Gastroesophageal sphincter (tissue), 4 donors: ENCODE measurements at regions not wholly inside any gene's neighbourhood (a gene's known extent, or its start where the extent isn't known, plus 50 kb on each side); places are given as distances from the start of the nearest gene placed in this dataset.

Source experiments
- ATAC-seq: fragments of 150-250 bp; one replicate; pipeline ENCODE4 v1.9.1; 2016; ENCODE audit warnings: mild to moderate bottlenecking, moderate library complexity
- H3K27ac ChIP-seq, 4 donors: fragments of 200-600 bp; sonication (generic) in 3 of 4; 1 replicate in 3 of 4; 2 replicates in 1 of 4; pipeline ENCODE4 v1.5.1; 2016 to 2019
- H3K27me3 ChIP-seq: fragments of 200-600 bp; sonication (generic); one replicate; pipeline ENCODE4 v1.5.1; 2019
- H3K36me3 ChIP-seq, 2 donors: fragments of 200-600 bp; sonication (generic); one replicate each; pipeline ENCODE4 v1.5.1; 2019; ENCODE audit warnings: control low read depth in 1 of 2
- H3K4me1 ChIP-seq, 3 donors: fragments of 200-600 bp; sonication (generic); 1 replicate in 2 of 3; 2 replicates in 1 of 3; pipeline ENCODE4 v1.5.1; 2016 to 2019; ENCODE audit warnings: control low read depth in 2 of 3
- H3K4me3 ChIP-seq, 2 donors: fragments of 200-600 bp; sonication (generic); one replicate each; pipeline ENCODE4 v1.5.1; 2019; ENCODE audit warnings: mild to moderate bottlenecking in 1 of 2, moderate library complexity in 1 of 2
- H3K9me3 ChIP-seq, 3 donors: fragments of 200-600 bp; sonication (generic); one replicate each; pipeline ENCODE4 v1.5.1; 2017 to 2019; ENCODE audit warnings: control low read depth in 2 of 3
- CTCF ChIP-seq, 4 experiments: fragments of 200-600 bp in 2 of 4; fragments of 450-650 bp in 2 of 4; sonication (generic) in 1 of 4; IDR thresholded peaks; one replicate each; pipeline ENCODE4 v1.5.1; 2017 to 2019; ENCODE audit warnings: antibody characterized with exemption in 4 of 4, mild to moderate bottlenecking in 2 of 4, moderate library complexity in 2 of 4
- EP300 ChIP-seq: sonication (generic); formaldehyde crosslinking; IDR thresholded peaks from one replicate; pipeline ENCODE4 v1.6.1; 2017; ENCODE audit warnings: antibody characterized with exemption, mild to moderate bottlenecking
- POLR2A ChIP-seq, 2 donors: fragments of 450-650 bp; IDR thresholded peaks; one replicate each; pipeline ENCODE4 v1.6.1; 2017; ENCODE audit warnings: antibody characterized with exemption in 2 of 2, mild to moderate bottlenecking in 2 of 2, moderate library complexity in 1 of 2
- POLR2AphosphoS5 ChIP-seq: sonication (generic); formaldehyde crosslinking; IDR thresholded peaks from one replicate; pipeline ENCODE4 v1.6.1; 2017; ENCODE audit warnings: antibody characterized with exemption
- WGBS, 2 donors: methylation state at CpG; one replicate each; pipeline ENCODE4 v1.1.5; 2018; ENCODE audit warnings: low coverage in 1 of 2; 5-methylcytosine and 5-hydroxymethylcytosine counted together

GRCh38 chr11:81278991-81279390, 1454.7 kb downstream of the FAM181B start:
- no peak for ATAC-seq
- peaks cover 0 to 2% (median 0%) of the 10 kb centered on the region in 3 donors for H3K9me3 ChIP-seq
- WGBS, 2 donors: 48 to 65% methylated on average over 4 to 5 of the region's 5 CpGs
- no peaks in the 10 kb centered on the region for H3K27me3 ChIP-seq
- TF ChIP-seq CTCF (IDR thresholded peaks at IDR 0.05) (no peak), EP300 (no peak), POLR2AphosphoS5 (no peak)
- H3K27ac ChIP-seq: no peak overlapping the region
- no peaks in the 10 kb centered on the region for H3K36me3 ChIP-seq
- H3K4me3 ChIP-seq: no peak overlapping the region
- no peaks in the 10 kb centered on the region for H3K4me1 ChIP-seq

- ATAC-seq: no peak
- H3K9me3 ChIP-seq: no peaks in the 10 kb centered on the region
- H3K4me1 ChIP-seq: no peaks in the 10 kb centered on the region
- no peaks in the 10 kb centered on the region for H3K36me3 ChIP-seq
- no peak overlapping the region for H3K27ac ChIP-seq
- H3K4me3 ChIP-seq: no peak overlapping the region
- H3K27me3 ChIP-seq: no peaks in the 10 kb centered on the region
- TF ChIP-seq POLR2AphosphoS5 (no peak), POLR2A (IDR thresholded peaks at IDR 0.05) (no peak), CTCF (IDR thresholded peaks at IDR 0.05) (no peak), EP300 (no peak)
These were observed 1463.0 kb downstream of the FAM181B start for GRCh38 chr11:81270686-81271085.

- Histone ChIP-seq H3K36me3 (no peaks in the 10 kb centered on the region), H3K27ac (no peak overlapping the region), H3K27me3 (no peaks in the 10 kb centered on the region), H3K9me3 (no peaks in the 10 kb centered on the region), H3K4me1 (no peaks in the 10 kb centered on the region), H3K4me3 (no peak overlapping the region)
- TF ChIP-seq EP300 (no peak), CTCF (IDR thresholded peaks at IDR 0.05) (no peak), POLR2A (IDR thresholded peaks at IDR 0.05) (no peak), POLR2AphosphoS5 (no peak)
- no peak for ATAC-seq
- 78 to 88% methylated on average over 3 of the region's 3 CpGs for WGBS, 2 donors
These were observed 1466.4 kb downstream of the FAM181B start for GRCh38 chr11:81267246-81267645.

DNA sequence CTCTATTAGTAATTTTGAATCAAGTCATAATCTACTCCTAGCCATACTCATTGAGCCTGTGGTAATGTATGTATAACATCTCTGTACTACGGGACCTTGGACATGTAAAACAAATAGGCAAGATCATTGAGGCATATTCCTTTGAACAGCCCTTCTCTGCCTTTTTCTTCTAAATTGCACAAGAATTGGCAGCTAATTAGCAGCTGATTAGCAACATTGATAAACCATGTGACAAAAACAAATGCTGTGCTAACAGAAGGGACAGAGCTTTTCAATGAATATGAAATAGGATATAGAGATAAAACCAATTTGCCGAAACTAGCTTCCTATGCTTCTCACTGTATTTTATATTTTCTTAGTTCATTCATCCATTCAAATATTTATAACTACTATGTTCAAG, 1474.2 kb downstream of the FAM181B start:
- Histone ChIP-seq H3K9me3 (no peaks in the 10 kb centered on the region), H3K27ac (no peak overlapping the region), H3K36me3 (no peaks in the 10 kb centered on the region), H3K4me1 (no peaks in the 10 kb centered on the region), H3K4me3 (no peak overlapping the region), H3K27me3 (no peaks in the 10 kb centered on the region)
- no peak for ATAC-seq
- TF ChIP-seq EP300 (no peak), POLR2A (IDR thresholded peaks at IDR 0.05) (no peak), CTCF (IDR thresholded peaks at IDR 0.05) (no peak)
- 86 to 87% methylated on average over 2 of the region's 2 CpGs for WGBS, 2 donors

DNA sequence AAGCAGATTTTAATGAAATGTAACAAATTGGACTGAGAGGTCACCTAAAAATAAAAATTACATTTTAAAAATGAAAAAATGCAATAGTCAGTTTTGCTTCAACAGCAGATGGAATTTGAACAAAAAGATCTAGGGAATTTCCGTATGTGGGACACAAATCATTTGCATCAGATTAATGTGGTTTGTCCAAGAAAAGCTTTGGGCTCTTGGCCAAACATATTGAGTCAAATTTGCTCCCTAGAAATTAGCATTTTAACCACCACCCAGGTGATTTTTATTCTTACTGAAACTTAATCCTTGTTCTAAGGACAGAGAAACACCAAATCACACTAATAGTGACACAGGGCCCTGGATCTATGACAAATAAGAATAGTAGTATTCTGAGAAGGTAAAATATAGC, 1477.8 kb downstream of the FAM181B start:
- Histone ChIP-seq H3K27me3 (no peaks in the 10 kb centered on the region), H3K9me3 (no peaks in the 10 kb centered on the region), H3K4me1 (no peaks in the 10 kb centered on the region), H3K27ac (no peak overlapping the region), H3K4me3 (no peak overlapping the region), H3K36me3 (no peaks in the 10 kb centered on the region)
- no peak for ATAC-seq
- TF ChIP-seq POLR2AphosphoS5 (no peak), POLR2A (IDR thresholded peaks at IDR 0.05) (no peak), CTCF (IDR thresholded peaks at IDR 0.05) (no peak), EP300 (no peak)
- WGBS, 2 donors: 25 to 44% methylated on average over 1 of the region's 1 CpG
